Endometrium (tissue), 2 donors: ENCODE measurements at regions not wholly inside any gene's neighbourhood (a gene's known extent, or its start where the extent isn't known, plus 50 kb on each side); places are given as distances from the start of the nearest gene placed in this dataset.

Experiments used
- FAIRE-seq: peaks from 2 replicates; lab custom pipeline; 2012; peaks lifted over from hg19 to GRCh38; lab: Jason Lieb, UNC
- donor health status: control.
- donor health status: control.

DNA sequence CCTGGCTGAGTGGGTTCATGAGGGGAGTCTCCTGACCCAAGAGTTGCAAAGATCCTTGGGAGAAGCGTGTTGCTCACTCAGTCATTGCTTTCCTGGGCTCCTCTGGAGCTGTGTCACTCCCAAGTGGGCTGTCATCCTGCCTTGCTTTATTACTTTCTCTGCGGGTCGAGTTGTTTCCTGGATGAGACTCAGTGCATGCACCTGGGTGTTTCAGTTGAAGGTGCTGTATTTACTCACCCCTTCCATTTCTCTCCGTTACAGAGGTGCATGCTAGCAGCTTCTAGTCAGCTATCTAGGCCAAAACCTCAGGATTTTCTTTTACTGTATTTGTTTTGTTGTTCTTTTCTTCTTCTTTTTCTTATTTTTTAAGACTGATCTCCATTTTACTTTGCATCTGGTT is 785.5 kb upstream of the EDIL3 start:
- FAIRE-seq = no peak

DNA sequence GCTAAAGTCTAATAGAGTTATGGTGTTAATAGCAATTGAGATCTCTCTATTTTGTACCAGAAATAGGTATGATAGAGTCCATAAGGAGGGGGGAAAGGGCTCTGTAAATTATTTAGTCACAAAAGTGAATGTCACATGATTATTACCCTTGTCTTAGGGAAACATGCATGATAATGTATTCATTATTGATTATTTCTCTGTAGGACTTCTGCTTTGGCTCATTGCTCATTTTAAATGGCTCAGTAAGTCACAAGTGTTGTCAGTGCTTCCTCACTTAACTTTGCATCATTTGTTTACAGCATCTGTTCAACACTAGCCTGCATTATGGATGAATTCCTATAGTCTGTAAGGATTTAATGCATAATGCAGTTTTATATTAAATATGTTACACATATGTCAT is 788.8 kb upstream of the EDIL3 start:
- FAIRE-seq = no peak

DNA sequence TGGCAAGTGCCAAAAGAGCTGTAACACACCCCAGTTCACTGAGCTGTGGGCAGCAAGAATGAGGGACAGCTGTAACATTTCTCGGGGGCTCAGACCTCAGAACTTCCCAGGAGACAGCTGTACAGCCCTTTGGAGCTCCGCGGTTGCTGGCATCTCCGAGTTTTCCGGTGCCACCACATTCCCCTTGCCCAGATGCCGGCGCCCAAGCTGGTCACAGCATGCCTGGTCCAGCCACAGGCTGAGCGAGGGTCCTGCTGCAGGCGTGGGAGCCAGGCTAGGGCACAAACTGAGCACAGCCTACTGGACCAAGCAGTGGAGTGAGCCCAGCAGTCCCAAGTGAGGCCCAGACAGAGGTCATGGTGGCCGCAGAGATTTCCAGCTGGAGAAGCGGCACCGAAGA is 797.7 kb upstream of the EDIL3 start:
- no peak for FAIRE-seq

DNA sequence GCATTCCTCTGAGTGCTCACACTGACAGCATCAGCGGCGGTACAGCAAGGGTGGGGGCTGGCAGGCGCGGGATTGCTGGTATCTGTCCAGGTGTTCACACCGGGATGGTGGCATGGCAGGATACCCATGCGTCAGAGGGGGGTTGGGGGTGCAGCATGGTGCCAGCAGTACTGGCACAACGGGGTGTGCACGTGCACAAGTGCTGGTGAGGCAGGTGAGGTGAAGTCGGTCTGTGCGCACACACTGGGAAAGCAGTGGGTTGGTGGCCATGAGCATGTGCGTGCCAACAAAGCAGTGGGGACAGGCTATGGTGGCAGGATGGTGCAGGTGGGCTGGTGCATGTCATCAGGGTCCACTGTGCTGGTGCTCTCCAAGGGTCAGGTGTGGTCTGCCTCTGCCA is 819.6 kb upstream of the EDIL3 start:
- no peak for FAIRE-seq

DNA sequence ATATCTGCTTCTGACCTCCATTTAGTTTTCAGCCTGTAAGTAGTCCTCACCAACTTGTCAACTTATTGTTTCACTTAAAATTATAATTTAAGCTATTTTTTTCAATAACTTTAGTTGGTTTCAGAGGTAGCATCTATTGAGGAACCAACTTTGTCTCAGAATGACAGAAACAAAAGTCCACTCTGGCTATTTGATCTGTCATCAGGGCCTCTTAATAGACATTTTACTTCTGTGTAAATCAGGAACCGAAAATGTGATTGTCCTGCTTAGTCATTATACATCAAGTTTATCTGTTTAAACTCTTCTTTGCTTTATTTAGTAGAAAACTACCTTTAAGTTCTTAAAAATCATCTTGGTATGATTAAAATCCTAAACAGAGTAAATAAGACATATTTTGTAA is 820.8 kb upstream of the EDIL3 start:
- no peak for FAIRE-seq

DNA sequence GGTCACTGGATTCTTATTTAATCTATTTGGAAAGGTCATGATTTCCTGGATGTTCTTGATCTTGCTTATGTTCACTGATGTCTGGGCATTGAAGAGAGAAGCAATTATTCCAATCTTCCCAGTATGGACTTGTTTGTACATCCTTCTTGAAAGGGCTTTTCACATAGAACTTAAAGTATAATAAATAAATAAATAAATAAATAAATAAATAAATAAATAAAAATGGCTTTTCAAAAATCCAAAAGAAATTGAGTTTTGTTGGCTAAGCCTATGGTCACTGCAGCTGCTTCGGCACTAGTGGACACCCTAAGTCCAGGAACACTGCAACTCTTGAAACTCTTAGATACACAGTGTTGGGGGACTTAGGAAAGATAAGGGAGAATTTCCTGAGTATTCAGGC is 840.7 kb upstream of the EDIL3 start:
- no peak for FAIRE-seq

DNA sequence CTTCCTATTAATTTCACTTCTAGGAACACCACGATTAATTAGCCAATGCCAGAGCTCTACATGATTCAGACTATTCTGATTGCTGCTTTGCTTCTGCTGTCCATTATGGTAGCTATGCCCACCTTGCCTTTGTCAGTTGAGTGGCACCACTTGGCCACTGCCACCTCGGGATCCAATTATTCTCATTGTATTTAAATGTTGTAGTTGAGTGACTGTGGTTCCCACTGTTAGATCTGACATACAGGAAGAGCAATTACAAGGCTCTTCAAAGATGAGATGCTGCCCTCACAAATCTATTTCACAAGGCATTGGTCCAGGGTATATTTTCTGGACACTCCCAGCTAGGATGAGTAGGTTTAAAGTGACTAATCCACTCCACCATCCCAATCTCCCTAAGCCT is 864.5 kb upstream of the EDIL3 start:
- no peak for FAIRE-seq

DNA sequence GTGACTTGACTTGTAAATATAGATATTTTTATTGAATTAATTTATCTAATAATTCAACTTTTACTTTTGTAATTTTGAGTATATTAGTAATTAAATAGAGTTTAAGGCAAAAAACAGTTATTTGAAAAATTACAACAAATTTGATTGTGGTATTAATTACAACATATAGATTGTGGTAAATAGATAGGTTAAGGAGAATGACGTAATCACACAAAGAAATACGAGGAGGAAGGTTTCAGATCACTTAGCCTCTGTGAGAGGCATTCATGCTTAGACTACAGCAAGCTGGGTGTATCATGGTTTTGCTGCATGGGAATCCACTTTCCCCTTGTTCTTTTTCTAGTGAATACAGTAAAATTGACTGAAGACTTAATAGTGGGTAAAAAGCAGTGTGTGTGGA is 878.4 kb upstream of the EDIL3 start:
- no peak for FAIRE-seq

DNA sequence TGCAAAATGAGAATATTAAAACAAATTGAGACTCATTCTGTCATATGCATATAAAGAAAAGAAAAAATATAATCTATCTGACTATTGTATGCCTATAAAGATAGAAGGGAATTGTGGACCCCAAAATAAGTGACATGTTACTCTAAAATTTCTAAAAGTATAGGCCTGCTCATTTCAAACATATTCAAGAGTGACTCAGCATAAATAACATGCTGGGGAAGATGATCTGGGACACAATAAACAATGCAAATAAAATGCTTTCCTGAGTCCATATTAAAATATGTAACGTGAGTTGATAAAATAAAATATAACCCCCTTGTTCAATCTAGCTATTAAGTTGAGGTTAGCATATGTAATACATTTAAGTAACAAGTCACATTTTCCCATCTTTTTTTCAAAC is 882.0 kb upstream of the EDIL3 start:
- FAIRE-seq = no peak

DNA sequence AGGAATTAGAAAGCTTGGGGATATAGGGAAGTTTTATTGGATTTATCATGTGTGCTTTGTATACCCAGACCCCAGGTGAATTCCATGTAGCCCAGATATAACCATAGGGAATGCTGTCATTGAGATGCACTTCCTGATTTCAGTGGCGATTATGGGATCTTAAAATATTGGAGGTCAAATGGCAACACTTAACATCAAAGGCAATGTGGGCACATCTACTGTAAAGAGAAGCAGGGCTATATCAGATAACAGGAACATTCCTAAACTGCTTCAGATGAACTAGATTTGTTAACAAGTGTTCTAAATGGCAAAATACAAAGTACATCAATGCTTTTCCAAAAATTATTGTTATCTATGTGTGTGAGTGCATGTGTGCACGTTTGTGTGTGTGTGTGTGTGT is 883.5 kb upstream of the EDIL3 start:
- FAIRE-seq = no peak

DNA sequence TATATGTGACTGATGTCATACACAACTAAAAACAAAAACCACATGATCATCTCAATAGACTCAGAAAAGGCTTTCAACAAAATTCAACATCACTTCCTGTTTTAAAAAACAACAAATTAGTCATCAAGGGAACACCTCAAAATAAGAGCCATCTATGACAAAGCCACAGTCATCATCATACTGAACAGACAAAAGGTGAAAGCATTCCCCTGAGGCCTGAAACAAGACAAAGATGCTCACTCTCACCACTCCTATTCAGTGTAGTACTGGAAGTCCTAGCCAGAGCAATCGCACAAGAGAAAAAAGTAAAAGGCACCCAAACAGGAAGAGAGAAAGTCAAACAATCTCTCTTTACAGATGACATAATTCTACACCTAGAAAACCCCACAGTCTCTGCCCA is 893.5 kb upstream of the EDIL3 start:
- FAIRE-seq = no peak

DNA sequence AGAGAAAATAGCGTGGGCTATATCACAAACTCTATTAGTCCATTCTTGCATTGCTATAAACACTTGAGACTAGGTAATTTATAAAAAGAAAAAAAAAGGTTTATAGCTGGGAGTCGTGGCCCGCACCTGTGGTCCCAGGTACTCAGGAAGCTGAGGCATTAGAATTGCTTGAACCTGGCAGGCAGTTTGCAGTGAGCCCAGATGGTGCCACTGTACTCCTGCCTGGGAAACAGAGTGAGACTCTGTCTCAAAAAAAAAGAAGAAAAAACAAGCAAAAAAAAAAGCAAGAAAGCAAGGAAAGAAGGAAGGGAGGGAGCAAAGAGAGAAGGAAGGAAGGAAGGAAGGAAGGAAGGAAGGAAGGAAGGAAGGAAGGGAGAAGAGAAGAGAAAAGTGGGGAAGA is 904.2 kb upstream of the EDIL3 start:
- no peak for FAIRE-seq

DNA sequence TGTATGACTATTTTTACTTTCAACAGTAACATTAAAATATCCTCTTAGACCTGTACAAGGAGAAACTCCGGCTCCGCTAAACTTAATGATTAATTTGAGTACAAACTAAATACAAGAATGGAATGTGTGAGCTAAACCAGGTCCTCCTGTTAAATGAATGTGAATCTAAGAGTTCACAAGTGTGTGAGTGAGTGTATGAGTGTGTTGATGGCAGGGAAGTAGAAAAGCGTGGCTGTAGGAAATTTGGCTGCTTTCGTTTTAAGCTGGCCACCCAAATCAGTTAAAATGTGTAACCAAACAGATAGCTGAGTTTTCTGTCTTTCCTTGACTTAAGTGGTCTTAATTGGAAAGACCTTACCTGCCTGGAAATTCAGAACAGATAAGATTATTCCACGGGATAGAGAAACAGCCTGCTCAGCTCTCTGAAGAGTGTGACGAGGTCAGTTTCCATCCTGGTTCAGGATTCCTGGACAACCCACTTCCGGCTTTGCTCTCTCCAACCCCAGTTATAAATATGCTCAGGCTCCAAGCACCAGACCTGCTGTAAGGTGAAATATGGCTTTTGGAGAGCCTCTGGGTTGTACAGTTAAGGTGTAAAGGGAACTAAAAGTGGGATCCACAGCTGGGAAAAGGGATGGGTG is 908.6 kb upstream of the EDIL3 start:
- FAIRE-seq = no peak

DNA sequence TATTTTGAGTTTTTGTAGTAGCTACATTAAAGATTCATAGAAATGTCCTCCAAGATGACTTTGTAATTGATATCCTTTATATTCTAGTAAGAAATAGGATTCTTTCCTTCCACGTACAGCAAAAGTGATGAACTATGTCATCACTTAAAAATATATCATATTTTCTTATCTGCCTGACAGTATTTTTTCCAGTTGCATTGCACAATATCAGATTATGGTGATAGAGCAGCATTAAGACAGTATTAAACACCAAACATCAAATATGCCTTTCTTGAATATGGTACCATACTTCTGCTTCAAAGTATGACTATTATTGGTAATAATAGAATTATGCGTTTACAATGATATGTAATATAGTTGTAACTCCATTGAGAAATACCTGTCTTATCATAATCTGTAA is 919.8 kb upstream of the EDIL3 start:
- FAIRE-seq = no peak

DNA sequence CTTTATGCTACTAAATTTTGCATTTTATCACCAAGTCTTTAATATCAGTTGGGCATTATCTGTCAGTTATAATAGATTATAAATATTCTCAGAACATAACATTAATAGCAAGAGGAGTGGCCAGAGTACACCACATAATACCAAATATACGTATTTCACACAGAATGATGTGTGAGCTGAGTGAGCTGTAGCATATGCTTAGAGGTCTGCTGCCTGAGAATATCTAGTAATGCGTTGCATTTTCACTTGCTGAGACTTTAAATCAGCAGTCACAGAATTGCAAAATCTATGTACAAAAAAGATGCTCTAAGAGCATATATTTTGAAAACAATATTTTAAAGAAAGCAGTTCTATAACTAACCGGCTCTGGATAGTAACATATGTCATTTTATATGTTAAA is 921.1 kb upstream of the EDIL3 start:
- no peak for FAIRE-seq

DNA sequence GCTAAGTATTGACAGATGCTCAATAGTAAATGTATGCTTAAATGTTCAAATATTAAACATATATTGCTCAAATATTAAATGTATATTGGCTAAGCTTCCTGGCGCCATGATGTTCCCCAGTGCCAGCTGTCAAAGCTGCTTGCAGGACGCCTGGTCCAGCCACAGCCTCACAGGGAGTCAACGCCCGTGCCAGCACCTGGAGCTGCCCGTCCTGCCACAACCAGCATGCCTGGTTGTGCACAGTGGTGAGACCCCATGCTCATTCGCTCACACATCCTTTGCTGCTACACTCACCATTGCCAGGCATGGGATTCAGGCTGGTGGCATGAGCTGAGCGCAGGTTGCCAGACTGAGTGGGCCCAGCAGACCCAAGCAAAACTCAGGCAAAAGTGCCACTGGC is 926.9 kb upstream of the EDIL3 start:
- no peak for FAIRE-seq

DNA sequence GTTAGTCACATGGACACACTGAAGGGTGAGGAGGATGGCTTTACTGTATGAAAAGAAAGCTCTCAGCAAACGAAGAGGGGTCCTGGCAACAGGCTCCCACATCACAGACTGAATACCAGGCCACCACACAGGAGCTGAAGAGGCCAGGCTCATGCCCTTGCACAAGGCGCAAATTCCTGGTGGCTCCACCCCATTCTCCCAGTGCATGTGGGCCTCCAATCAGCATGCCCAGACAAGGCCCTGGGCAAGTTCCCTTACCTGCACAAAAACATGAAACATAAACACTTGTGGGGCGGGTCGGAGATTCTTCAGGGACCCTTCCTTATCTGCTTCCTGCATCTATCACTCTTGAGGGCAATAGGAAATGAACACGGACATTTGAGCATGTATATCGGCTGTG is 935.8 kb upstream of the EDIL3 start:
- no peak for FAIRE-seq

DNA sequence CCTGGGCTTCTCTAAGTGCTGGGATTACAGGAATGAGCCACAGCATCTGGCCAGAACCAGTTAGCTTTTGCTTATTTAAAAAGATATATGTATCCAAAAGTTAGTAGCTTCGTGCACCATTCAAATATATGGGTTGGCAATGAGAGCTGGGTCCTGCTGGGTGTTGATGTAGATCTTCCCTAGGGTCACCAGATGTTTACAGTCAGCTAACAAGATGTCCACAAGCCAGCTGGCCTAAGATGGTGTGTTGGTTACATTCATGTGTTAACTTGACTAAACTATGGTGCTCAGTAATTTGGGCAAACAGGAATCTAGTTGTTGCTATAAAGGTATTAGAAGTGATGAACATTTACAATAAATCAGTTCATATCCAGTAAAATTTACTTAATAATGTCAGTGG is 948.6 kb upstream of the EDIL3 start:
- no peak for FAIRE-seq

DNA sequence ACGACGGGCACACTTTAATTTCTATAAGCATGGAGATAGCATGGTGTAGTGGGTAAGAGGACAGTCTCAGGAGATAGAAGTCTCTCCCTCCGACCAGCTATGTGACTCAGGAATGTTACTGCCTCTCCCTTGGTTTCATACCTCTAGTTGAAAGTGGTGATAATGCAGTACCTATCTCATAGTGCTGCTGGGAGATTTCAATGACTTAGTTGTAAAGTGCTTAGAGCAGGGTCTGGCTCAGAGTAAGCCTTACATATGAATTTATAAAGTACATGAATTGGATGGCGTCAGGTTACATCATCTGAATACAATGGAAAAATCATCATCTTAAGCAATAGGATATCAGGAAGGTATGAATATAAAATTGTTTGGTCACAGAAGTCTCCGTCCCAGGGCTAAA is 952.8 kb upstream of the EDIL3 start:
- FAIRE-seq = no peak

DNA sequence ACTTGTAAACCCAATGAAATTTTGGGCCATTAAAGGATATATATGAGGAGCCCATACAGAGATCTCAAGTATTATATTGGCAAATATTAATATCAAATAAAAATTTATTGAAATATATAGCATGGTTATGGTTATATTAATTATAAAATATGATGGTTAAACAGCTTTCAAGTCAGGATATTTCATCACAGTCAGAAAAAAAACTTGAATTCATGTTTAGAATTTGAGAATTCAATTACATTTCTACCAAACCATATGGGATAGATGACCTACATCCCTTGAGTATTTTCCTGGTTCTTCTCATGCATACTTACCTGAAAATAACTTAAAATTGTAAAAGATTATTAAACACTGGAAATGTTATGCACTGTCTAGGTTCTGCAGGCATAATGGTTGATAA is 956.1 kb upstream of the EDIL3 start:
- no peak for FAIRE-seq

DNA sequence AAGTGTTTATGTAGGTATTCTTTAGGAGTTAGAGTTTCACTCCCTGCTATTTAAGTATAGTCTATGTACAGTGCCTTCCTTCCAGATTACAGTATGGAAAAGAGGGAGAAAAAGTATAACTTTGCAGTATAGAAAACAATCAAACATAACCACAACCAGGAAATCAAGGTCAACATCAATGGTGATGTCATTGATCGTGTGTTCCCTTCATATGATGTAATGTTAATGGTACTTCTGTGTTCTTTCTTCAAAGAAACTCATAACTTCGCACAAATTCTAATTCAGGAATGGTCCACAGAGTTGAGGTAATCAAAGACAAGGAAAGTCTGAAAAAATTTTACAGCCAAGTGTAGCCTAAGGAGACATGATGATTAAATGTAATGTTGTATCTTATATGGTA is 961.1 kb upstream of the EDIL3 start:
- no peak for FAIRE-seq

DNA sequence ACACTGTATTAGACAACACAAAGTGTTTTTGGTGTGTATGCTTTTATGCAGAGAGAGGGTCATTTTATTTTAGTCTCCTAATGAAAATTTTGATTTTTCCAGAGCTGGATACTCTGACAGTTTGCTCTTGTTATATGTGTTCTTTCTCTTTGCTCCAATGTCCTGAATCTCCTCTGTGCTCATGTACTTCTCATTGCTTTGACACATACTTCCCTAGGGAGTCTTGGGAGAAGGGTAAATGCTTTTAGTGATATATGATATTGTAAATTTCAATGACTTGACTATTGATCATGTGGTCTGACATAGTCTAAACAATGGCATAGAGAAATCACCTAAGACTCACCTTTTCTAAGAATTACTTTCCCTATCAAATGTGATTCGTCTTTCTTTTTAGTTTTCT is 972.6 kb upstream of the EDIL3 start:
- no peak for FAIRE-seq

DNA sequence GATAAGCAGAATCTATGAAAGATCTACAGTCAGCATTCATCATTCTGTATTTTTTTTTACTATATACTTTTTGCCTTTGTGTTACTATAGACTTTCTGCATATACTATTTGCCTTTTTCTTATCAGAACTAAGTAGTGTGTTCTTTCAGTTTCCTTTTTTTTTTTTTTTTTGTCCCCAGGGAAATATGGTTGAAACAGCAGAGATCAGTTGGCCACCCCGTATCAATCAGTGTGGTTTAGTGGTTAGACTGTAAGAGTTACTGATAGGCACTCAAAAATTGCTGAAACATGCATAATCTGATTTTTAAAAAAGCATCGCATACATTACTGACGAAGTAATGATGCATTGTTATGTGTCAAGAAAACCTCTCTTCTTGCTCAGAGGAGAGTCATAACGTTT is 990.8 kb upstream of the EDIL3 start:
- FAIRE-seq = no peak

DNA sequence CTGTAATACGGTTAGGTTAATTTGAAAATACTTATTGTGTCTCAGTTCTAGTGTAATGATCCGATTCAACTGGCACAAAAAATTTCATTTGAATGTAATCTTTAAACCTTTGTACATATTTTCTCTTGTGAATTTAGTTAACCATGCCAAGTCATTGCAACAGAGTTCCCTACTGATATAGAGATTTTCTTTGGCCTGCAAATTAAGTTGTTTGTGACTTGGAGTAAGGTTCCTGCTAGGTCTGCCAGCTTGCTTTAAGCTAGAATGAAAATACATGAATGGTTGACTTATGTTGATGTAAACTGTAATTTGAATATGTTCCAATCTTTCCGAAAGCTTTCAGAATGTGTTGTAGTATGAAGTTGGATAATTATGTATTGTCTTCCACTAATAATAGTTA is 1004.1 kb upstream of the EDIL3 start:
- FAIRE-seq = no peak

DNA sequence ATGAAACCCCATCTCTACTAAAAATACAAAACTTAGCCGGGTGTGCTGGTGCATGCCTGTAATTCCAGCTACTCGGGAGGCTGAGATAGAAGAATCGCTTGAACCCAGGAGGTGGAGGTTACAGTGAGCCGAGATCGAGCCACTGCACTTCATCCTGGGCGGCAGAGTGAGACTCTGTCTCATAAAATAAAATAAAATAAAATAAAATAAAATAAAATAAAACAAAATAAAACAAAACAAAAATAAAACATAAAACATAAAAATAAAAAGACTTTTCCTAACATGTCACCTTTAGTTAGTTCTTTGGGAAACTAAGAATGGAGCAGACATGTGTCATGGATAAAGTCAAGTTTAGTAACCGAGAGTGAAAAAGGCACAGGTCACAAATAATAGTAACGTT is 1007.6 kb upstream of the EDIL3 start:
- FAIRE-seq = peak; percentile 78
